Type B pancreatic cell (in vitro differentiated cells): ENCODE measurements at regions not wholly inside any gene's neighbourhood (a gene's known extent, or its start where the extent isn't known, plus 50 kb on each side); places are given as distances from the start of the nearest gene placed in this dataset.
A peak's percentile ranks its signal among the peaks of the same experiment; 100 is the strongest.

Experiments
- DNase-seq: peaks from one replicate; pipeline ENCODE4 v3.0.0; 2021; ENCODE audit warnings: mixed read lengths; ENCODE audit not compliant: unreplicated experiment; ENCODE audit errors: extremely low spot score
- H3K27ac Mint-ChIP-seq: 2 replicates; pipeline ENCODE4 v1.8.0; 2021; ENCODE audit warnings: mild to moderate bottlenecking, mixed read lengths
- H3K27me3 Mint-ChIP-seq: 2 replicates; pipeline ENCODE4 v1.8.0; 2021; ENCODE audit warnings: mixed read lengths
- H3K36me3 Mint-ChIP-seq: 2 replicates; pipeline ENCODE4 v1.8.0; 2021; ENCODE audit warnings: mixed read lengths
- H3K4me1 Mint-ChIP-seq: one replicate; pipeline ENCODE4 v1.8.0; 2021; ENCODE audit warnings: mixed read lengths; ENCODE audit not compliant: unreplicated experiment
- H3K4me3 Mint-ChIP-seq: 2 replicates; pipeline ENCODE4 v1.8.0; 2021; ENCODE audit warnings: mild to moderate bottlenecking, mixed read lengths
- H3K9me3 Mint-ChIP-seq: 2 replicates; pipeline ENCODE4 v1.8.0; 2021; ENCODE audit warnings: mixed read lengths
- TF ChIP-seq, protein P1 (sequence below): fragments of 200-600 bp; sonication (generic); conservative IDR thresholded peaks from 2 replicates; pipeline ENCODE4 v1.5.0; 2021; ENCODE audit warnings: antibody characterized with exemption, mild to moderate bottlenecking

DNA sequence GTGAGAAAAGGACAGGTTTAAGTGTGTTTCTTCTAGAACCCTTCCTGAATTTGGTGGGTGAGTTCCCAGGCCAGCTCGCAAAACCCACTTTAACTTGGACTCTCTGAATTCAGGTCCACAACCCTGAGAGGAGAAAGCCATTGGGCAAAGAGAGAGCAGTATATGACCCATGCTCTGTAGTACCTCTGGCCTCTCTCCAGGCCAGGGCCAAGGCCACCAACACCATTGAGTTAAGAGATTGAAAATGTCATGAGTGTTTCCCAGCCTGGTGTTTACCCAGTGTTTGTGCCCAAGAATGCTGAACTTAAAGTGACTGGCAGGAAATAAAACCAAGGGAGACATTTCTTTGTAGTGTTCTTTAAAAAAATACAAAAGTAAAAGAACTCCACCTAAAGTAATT is 410.4 kb upstream of the CDH5 start:
- no peak for DNase-seq
- peaks cover 4% of the 10 kb centered on the region for H3K27me3 Mint-ChIP-seq
- H3K27ac Mint-ChIP-seq = no peak overlapping the region
- H3K36me3 Mint-ChIP-seq = no peaks in the 10 kb centered on the region
- TF ChIP-seq, protein P1, sequence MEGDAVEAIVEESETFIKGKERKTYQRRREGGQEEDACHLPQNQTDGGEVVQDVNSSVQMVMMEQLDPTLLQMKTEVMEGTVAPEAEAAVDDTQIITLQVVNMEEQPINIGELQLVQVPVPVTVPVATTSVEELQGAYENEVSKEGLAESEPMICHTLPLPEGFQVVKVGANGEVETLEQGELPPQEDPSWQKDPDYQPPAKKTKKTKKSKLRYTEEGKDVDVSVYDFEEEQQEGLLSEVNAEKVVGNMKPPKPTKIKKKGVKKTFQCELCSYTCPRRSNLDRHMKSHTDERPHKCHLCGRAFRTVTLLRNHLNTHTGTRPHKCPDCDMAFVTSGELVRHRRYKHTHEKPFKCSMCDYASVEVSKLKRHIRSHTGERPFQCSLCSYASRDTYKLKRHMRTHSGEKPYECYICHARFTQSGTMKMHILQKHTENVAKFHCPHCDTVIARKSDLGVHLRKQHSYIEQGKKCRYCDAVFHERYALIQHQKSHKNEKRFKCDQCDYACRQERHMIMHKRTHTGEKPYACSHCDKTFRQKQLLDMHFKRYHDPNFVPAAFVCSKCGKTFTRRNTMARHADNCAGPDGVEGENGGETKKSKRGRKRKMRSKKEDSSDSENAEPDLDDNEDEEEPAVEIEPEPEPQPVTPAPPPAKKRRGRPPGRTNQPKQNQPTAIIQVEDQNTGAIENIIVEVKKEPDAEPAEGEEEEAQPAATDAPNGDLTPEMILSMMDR = no peak
- H3K4me3 Mint-ChIP-seq = no peak overlapping the region
- no peaks in the 10 kb centered on the region for H3K9me3 Mint-ChIP-seq
- H3K4me1 Mint-ChIP-seq = peaks cover 18% of the 10 kb centered on the region

DNA sequence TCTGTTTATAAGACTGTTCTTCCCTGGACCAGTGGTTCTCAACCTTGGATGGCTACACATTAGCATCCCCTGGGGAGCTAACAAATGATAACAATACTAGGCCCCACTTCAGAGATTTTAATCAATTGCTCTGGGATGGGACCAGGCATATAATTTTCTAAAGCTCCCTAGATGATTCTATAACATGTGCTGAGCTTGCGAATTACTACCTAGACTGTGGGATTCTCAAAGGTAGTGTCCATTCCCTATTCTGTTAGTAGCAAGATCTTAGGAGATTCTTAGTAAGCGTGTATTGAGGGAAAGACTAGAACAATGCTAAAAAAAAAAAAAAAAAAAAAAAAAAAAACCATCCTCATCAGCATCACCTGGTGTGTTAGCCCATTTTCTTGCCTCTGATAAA is 412.0 kb upstream of the CDH5 start:
- TF ChIP-seq, protein P1 = no peak
- no peaks in the 10 kb centered on the region for H3K9me3 Mint-ChIP-seq

DNA sequence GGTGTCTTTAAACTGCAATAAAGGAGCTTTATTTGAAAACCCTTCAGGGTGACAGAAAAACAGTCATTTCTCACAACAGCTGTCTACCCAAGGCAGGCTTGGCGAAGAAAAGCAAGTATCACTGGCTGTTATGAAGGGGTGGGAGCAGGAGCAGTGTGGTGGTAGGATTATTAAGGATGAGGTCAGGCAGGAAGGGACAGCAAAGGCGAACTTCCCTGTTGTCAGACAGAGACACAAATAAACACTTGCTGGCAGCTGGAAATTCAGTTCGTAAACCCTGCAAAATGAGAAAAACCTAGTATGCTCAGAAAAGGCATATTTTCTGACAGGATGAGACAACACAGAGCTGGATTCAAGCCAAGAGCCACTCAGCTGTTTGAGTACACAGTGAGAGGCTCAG is 416.3 kb upstream of the CDH5 start:
- DNase-seq = no peak
- Mint-ChIP-seq H3K4me3 (no peak overlapping the region), H3K27ac (no peak overlapping the region), H3K36me3 (no peaks in the 10 kb centered on the region), H3K4me1 (peaks cover 4% of the 10 kb centered on the region), H3K27me3 (peaks cover 2% of the 10 kb centered on the region), H3K9me3 (no peaks in the 10 kb centered on the region)
- TF ChIP-seq, protein P1 = no peak

More for the DNA sequence above, 412.0 kb upstream of the CDH5 start:
- no peaks in the 10 kb centered on the region for H3K36me3 Mint-ChIP-seq
- peaks cover 15% of the 10 kb centered on the region for H3K4me1 Mint-ChIP-seq
- no peak overlapping the region for H3K4me3 Mint-ChIP-seq
- DNase-seq = no peak
- H3K27me3 Mint-ChIP-seq = peaks cover 4% of the 10 kb centered on the region
- H3K27ac Mint-ChIP-seq = no peak overlapping the region

DNA sequence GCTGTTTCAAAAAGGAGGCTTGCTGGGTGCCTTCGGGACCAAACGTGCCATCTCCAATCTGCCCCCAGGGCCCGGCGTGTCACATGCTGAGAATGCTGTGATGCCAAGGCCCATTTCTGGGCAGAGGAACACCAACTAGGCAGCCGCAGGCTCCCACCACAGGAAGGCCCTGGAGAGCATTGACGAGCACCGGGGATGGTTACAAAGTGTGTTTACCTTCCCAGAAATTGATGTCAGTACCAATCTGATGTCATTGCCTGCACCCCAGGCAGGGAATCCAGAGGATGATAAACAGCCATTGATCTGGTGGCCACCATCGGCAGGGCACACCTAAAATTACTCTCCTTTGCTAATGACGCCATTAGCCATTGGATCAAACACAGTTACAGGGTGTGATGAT is 418.1 kb upstream of the CDH5 start:
- Mint-ChIP-seq H3K27me3 (no peaks in the 10 kb centered on the region), H3K9me3 (no peaks in the 10 kb centered on the region), H3K4me1 (no peaks in the 10 kb centered on the region), H3K36me3 (no peaks in the 10 kb centered on the region), H3K4me3 (no peak overlapping the region), H3K27ac (peak overlapping the region; percentile 34)
- no peak for DNase-seq
- TF ChIP-seq, protein P1 = no peak

DNA sequence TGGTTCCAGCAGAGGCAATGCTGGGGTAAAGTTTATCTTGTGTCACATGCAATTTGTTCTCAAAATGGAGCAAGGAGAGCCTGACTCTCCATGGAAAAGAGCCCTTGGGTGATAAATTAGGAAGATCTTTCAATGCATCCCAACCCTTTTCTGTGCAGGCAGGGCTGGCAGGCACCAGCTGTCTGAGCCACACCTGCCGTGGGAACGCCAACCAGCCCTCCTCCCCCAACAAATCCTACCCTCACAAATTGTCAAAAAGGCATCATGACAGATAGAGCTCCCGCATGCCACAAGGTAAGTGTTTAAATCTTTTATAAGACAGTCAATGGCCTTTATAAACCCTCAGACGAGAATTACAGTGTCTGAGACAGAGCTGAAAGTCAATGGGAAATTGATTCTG is 418.5 kb upstream of the CDH5 start:
- Mint-ChIP-seq H3K36me3 (no peaks in the 10 kb centered on the region), H3K9me3 (no peaks in the 10 kb centered on the region), H3K4me1 (no peaks in the 10 kb centered on the region), H3K27ac (peak overlapping the region; percentile 34), H3K27me3 (no peaks in the 10 kb centered on the region), H3K4me3 (no peak overlapping the region)
- TF ChIP-seq, protein P1 = no peak
- DNase-seq = no peak

DNA sequence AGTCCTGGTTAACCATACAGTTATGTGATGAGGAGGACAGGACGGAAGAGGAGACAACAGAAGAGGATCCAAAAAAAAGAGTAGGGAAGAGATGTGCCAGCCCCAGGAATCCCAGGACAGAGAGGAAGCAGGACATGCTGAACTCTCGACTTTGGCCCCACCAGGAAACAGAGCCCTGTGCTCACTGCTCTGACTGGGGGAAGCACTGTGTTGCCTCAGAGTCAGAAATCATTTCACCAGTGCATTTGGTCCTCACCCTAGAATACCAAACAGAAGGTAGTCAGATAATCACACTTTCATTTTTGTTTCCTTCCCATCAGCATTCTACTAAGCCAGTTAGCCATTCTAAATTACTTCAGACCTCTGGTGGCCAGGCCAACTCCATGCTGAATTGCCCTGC is 421.0 kb upstream of the CDH5 start:
- no peak for DNase-seq
- no peaks in the 10 kb centered on the region for H3K36me3 Mint-ChIP-seq
- H3K4me1 Mint-ChIP-seq = no peaks in the 10 kb centered on the region
- H3K27me3 Mint-ChIP-seq = no peaks in the 10 kb centered on the region
- H3K4me3 Mint-ChIP-seq = no peak overlapping the region
- TF ChIP-seq, protein P1 = no peak
- H3K9me3 Mint-ChIP-seq = no peaks in the 10 kb centered on the region
- no peak overlapping the region for H3K27ac Mint-ChIP-seq
